NCI-H748 (cell line): ENCODE measurements at regions not wholly inside any gene's neighbourhood (a gene's known extent, or its start where the extent isn't known, plus 50 kb on each side); places are given as distances from the start of the nearest gene placed in this dataset.
"Not testable (repeated sequence)": the region's sequence is repeated elsewhere in the genome, so short reads cannot be mapped to it uniquely, and the experiment has no call there.

ENCODE experiments used
- DNase-seq: peaks from one replicate; lab custom pipeline; 2025; ENCODE audit not compliant: unreplicated experiment; lab: John Stamatoyannopoulos, UW

DNA sequence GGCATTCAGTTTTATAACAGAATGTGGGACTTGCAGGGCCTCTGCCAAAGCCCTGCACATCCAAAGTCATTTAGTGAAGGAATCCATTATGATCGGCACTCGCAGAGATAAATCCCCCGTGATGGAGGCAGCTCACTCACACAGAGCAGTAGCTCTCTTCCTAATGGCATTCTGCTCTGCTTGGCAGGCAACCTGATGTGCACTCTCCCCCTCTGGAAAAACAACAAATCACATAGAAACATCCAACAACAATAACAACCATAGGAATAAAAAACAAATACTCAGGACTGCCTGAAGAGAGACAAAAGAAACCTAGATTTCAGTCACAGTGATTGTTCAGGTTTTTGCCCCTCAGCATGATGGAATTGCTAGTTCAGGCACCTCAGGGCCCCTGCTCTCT is 59.7 kb downstream of the NAA11 start:
- no peak for DNase-seq

DNA sequence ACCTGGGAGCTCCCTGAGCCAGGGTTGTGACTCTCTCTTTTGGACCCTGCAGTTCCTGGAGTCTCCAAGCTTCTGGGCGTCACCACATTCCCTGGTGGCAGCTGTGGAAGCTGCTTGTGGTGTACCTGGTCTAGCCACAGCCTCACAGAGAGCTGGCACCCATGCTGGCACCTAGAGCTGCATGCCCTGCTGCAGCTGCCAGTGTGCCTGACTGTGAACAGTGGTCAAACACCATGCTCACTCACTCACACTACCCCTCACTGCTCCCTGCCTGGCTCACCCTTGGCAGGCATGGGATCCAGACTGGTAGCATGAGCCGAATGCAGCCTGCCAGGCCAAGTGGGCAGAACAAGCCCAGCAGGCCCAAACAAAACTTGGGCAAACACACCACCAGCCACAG is 66.6 kb downstream of the NAA11 start:
- DNase-seq: no peak

DNA sequence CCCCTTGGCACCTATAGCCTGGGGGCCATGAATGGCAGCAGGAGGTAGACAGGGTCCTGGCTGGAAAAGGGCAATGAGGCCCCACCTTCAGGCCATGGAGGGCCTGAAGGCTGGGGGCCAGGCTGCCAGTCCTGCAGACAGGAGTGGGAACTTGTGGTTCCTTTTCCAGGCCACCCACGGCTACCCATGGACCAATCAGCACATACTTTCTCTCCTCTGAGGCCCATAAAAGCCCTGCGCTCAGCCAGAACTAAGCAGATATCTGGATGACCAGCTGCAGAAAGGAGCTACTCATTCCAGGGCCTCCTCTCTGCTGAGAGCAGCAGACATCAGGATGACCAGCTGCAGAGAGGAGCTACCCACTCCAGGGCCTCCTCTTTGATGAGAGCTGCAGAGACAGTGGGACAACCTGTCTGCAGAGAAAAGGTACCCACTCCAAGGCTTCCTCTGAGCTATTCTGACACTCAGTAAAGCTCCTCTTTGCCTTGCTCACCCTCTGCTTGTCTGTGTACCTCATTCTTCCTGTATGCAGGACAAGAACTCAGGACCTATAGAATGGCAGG is 67.2 kb downstream of the NAA11 start:
- no peak for DNase-seq

DNA sequence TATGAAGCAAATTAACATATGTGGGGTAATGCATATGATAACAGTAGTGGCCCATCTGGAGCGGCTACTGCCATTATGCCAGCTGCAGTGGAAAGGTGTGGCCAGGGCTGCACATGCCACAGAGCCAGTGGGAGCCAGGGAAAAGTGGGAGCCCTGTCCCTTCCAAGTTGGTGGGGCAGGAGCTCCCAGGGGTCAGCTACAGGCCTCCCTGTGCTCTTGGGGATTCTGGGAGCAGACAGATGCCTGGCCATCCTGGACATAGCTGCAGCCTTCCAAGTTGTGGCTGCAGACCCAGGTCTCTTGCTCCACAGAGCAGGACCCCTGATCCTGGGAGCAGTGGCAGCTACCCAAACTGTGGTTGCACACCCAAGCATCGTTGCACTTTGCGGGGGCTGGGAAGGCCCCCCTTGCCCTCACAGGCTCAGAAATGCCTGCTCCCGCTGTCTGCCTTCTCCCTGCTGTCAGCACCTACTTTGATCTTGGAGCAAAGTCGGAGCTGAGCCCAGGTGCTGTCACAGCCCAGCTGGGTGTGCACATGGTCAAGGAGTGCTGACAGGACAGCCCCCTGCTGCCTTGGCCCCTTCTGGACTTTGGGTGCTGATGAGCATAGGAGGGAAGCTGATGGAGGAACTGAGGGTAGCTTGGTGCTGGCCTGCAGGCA is 67.8 kb downstream of the NAA11 start:
- no peak for DNase-seq

DNA sequence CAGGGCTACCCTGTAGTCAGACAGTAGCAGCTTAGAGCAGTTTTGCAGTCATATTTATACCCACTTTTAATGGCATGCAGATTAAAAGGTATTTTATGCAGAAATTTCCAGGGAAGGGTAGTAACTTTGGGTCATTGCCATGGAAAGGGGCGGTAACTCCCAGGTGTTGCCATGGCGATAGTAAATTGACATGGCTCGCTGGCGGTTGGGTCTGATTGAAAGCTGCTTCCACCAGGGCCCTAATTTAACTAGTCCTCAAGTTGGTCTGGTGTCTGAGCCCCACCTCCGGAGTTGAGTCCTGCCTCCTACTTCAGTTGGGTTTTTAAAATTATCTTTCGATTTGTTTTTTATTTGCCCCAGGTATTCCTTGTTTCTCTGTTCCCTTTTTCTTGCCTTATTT is 70.1 kb downstream of the NAA11 start:
- DNase-seq: peak; percentile 44

DNA sequence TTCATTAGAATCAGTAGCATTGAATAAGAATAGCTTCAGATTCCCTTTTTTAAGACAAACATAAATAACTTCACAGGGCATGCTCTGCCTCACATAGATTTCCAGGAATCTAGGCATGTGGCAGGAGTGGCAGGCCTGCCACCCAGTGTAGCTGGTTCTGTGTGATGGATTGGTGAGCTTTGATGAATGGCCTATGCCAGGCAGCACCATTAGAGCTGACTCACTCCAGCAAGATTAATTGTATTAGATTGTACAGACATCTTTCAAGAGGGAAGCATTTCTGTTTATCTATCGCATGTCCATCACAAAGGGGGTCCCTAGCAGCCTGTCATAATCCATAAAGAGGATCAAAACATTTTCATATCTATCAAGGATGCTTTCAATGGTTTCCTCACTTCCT is 71.9 kb downstream of the NAA11 start:
- no peak for DNase-seq

DNA sequence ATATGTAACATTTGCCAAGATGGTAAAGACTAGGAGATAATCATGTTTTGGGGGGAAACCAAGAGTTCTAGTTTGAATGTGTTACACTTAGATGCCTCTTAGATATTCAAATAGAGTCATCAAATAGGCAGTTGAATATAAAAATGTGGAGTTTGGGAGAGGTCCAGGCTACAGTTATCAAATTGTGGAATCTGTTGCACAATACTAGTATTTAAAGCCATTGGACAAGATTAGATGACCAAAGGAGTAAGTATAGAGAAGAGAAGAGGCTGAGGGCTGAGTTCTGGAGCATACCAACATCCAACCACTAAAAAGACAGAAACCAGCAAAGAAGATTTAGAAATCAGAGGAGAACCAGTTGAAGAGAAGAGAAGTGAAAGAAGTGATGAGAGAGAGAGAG is 72.7 kb downstream of the NAA11 start:
- DNase-seq: no peak

DNA sequence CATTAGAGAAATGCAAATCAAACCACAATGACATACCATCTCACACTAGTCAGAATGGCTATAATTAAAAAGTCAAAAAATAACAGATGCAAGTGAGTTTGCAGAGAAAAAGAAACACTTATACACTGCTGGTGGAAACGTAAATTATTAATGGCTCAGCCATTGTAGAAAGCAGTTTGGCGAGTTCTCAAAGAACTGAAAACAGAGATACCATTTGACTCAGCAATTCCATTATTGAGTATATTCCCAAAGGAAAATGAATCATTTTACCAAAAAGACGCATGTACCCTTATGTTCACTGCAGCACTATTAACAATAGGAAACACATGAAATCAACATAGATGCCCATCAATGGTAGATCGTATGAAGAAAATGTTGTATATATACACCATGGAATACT is 75.0 kb downstream of the NAA11 start:
- DNase-seq: no peak

DNA sequence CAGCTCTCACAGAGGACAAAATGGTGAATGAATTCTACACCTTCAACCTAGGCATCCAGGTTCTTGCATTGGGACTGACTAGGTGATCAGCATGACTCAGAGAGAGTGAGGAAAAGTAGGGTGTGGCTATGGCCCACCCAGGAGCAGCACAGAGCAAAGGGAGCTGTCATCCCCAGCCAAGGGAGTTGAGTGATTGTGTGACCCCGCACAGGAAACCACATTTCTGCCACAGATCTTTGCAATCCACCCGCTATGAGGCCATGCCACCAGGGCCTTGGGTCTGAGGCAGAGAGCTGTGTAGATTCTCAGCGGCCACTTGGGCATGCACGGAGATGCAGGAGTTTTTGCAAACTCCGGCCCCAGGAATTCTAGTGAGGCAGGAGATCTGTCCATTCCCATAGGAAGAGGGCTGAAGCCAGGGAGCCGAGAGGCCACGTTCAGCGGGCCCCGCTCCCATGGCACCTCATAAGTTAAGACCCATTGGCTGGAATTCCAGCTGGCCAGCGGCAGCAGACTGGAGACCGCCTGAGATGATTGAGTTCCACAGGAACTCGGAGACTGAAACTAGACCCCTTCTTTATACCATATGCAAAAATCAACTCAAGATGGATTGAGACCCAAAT is 75.9 kb downstream of the NAA11 start:
- DNase-seq: no peak

DNA sequence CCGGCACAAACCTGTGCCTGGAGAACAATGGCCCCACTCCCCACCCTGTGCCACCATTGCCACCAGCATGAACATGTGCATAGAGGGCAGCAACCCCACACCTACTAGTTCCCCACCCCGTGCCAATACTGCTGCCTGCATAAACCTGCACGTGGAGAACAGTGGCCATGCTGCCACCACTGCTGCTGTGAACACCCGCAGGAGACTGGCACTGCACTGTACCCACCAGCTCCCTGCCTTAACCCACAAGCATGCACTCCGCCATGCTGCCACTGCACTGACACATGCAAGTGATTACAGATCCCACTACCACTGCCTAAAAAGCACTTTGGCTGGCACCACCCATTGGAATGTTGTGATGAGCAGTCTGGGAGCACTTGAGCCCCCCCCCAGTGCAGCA is 77.3 kb downstream of the NAA11 start:
- no peak for DNase-seq

DNA sequence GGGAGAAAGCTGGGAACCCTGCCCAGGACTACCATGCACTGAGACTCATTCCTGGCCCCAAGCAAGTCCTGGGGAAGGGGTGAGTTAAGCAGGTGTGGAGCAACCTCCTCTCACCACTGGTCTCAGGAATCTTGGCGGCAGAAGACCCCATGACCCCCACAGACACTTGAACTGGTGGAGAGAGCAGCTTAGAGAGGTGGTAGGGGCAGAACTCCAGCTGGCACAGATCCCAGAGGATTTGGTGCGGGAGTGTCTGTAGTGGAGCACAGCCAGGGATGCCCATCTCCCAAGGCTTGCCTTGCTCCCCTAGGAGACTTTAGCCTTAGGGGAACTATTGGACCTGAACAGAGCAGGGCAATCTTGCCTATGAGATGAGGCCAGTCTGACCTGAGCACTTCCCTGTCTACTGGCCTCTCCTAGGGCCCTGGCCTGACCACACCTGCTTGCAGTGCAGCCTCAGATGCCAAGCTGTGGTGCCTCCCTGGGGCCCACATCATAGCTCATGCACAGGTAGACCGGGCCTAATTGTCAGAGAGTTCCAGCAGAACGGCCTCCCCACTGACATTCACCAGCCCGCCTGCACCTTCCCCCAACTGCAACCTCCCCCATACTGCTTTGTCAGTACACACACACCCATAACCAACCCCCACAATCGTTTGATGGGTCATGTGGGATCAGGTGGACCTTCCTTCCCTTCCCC is 78.0 kb downstream of the NAA11 start:
- DNase-seq: no peak

DNA sequence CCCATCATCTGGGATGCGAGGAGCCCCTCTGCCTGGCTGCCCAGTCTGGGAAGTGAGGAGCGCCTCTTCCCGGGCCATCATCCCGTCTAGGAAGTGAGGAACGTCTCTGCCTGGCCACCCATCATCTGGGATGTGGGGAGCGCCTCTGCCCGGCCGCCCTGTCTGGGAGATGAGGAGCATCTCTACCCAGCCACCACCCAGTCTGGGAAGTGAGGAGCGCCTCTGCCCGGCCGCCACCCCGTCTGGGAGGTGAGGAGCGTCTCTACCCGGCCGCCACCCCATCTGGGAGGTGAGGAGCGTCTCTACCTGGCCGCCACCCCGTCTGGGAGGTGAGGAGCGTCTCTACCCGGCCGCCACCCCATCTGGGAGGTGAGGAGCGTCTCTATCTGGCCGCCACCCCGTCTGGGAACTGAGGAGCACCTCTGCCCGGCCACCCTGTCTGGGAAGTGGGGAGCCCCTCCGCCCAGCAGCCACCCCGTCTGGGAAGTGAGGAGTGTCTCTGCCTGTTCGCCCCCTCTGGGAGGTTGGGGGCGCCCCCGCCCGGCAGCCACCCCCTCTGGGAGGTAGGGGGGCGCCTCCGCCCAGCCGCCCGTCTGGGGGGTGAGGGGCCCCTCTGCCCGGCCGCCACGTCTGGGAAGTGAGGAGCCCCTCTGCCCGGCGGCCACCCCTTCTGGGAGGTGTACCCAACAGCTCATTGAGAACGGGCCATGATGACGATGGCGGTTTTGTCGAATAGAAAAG is 80.5 kb downstream of the NAA11 start:
- DNase-seq: not testable (repeated sequence)

DNA sequence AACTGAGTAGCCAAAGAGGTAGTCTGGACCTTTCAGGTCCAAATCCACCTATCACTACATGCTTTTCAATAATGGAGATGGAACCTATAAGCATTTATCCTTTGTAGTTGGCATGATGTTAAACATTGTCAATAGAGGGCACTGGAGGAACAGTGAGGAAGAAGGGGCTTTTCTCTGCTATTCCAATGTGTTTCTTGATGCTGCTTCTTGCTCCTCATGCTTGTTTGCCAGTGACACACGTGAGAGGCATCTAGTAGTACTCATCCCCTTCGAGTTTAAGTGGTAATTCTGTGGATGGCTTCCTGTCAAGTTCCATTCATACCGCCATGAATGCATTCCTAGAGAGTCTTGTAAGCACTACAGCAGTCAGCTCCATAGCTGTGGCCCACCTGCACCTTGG is 84.0 kb downstream of the NAA11 start:
- DNase-seq: peak; percentile 65

DNA sequence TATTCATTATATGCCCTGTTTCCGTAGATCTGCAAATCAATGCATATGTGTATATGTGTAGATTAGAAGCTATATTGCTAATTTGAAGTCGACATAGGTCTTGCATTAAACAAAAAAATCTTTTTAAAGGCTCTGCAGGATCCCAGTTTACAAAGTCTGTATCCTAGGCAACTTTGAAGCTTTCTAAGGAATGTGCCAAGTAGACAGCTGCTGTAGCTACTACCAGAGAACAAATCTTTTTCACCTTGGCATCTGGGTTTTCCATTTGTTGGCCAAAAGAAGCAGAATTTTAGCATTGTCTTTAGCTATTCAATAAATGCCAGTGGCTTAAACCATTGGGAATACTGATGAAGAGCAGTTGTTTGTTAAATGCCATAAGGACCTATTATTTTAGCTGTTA is 88.0 kb downstream of the NAA11 start:
- DNase-seq: no peak

DNA sequence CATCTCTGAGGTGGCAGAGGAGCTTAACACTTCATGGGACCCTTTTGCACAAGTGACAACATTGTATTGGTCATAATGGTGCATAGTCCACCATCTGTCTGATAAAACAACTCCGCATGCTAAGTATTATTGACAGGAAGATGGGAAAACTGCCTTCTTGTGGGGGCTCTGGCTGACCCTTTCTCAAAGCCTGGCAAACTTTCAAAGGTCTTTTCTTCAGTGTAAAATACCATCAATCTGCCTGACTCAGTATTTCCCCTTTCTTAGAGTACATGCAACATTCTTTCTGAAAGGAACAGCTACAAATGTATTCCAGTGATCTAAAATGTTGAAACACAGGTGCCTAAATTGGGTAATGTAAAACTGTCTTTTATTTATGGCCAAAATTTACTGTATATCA is 89.1 kb downstream of the NAA11 start:
- DNase-seq: no peak

DNA sequence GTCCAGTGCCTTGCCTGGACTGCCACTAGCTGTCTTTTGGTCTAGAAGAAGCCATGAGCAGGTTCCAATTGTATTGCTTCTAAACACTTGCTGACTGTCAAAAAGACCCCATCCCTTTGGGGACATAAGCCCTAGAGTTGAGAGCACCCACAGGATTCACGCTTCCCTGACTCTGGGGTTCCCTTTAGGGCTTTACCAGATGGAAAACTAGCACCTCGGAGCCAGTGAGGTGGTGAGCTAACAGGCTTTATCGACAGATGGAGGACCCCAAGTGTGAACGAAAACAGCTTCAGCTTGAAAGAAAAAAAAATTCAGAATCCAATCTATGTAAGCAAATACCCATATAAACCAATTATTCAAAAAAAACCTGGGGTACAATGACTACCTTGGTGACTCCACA is 90.8 kb downstream of the NAA11 start:
- DNase-seq: no peak

DNA sequence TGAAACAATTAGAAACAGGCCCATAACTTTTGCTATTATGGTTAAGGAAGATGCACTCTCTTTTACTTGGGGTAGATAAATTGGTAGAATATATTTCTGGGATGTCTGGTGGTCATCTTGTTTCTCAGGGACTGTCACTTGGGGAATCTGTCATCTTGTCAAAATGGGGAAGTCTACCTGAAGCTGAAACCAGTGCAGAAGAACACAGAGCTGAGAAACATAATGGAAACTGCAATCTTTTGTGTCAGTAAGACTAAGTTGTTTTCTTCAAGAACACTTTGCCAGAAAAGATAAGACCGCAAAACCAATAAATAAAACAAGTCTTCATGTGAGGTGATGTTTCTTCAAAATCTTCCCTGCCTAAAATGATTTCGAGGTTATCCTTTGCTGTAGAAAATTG is 92.0 kb downstream of the NAA11 start:
- DNase-seq: no peak

DNA sequence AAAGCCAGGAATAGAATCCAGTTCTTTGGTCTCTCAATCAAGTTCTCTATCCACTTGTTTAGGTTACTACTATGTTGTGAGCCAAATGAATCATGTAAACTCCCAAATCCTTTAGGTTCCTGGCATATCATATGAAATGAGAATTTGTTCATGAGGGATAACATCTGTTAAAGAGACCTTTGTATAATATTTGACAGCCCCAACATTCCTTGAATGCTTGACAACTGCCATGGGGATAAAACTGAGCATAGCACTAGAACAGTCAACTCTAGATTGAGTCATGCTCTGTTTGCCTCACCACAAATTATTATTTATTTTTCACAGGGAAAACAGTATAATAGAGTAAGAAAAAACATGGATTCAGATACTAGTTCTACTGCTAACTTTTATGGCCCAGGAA is 93.3 kb downstream of the NAA11 start:
- DNase-seq: no peak

DNA sequence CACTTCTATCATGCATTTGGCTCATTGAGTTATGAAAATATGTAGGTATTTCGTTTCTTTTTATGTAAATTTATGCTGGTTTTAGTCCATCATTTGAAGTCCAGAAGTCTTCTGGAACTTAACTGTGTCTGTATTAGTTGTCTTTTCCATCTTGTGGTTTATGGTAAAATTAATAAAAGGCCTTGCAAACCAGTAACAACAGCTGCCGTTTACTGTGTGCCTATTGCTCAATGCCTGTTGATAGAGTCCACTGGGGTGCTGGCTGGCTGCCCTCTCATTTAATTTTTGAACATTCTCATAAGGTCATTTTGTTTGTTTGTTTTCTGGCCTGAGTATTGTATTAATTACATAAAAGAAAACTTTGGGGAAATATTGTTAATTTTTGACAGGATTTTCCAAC is 98.0 kb downstream of the NAA11 start:
- DNase-seq: no peak

DNA sequence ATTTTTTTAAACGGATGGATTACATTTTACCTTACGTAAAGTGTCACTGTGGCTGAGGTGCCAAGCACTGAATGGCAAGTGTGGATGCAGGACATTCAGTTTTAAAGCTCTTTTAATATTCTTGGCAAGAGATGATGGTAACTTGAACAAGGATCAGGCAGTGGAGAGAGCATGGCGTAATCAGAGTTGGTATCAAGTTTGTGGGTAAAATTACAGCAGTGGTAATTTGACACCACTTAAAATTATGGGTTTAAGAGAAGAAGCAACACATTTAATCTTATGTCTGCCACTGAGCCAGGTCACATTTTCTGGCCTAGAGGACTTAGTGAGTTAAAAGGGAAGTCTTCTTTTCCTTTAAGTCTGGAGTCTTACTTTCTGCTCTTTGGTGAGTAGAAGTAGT is 100.5 kb downstream of the NAA11 start:
- DNase-seq: peak; percentile 17

DNA sequence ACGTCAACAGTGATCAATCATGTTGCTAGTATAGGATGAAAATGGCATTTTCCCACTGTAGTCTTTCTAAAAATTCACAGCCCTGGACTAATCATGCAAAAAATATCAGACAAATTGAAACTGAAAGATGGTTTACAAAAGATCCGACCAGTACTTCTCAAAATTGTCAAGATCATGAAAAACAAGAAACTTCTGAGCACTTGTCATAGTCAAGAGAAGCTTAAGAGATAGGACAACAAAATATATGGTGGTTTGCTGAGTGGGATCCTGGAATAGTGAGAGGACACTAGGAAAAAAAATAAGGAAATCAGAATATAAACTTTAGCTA is 101.1 kb downstream of the NAA11 start:
- no peak for DNase-seq
